D721Med (cell line): ENCODE measurements at regions not wholly inside any gene's neighbourhood (a gene's known extent, or its start where the extent isn't known, plus 50 kb on each side); places are given as distances from the start of the nearest gene placed in this dataset.

Experiments used
- DNase-seq: peaks from one replicate; pipeline ENCODE4 v3.0.0; 2011; ENCODE audit warnings: low spot score; ENCODE audit not compliant: insufficient read length
- FAIRE-seq: peaks from 2 replicates; lab custom pipeline; 2011; peaks lifted over from hg19 to GRCh38; lab: Jason Lieb, UNC
- TF ChIP-seq, protein P1 (sequence below): IDR thresholded peaks from 2 replicates; pipeline ENCODE4 v1.5.1; 2012; ENCODE audit warnings: mild to moderate bottlenecking, control low read depth; ENCODE audit not compliant: insufficient read depth; ENCODE audit errors: missing control alignments

DNA sequence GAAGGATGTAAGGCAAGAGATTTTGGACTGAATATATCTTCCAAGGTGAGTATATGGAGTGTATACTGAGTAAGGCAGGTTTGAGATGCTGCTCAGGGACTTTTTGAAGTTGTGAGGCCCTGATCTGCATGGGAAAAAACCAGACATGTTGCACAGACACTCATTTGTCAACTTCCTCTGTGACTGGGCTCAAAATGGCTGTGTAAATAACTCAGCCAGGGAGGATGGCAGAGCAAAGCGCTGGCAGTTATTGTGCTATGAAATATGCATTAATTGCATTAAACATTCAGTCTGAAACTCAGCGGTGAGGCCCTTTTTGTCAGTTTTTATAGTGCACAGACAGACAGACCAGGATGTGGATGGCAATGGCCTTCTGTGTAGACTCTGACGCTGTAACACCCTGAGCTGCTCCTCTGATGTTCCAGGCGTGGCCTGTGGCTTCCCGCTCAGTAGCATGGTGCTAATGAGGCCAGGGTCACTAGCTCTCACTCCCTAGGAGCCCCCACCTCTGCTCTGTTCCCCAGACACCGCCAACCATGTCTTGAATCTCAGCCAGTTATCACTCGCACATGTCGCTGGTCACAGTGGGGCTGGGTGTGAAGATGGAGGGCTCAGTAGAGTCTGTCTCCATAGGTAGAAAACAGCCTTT is 307.0 kb upstream of the PROX1 start:
- TF ChIP-seq, protein P1, sequence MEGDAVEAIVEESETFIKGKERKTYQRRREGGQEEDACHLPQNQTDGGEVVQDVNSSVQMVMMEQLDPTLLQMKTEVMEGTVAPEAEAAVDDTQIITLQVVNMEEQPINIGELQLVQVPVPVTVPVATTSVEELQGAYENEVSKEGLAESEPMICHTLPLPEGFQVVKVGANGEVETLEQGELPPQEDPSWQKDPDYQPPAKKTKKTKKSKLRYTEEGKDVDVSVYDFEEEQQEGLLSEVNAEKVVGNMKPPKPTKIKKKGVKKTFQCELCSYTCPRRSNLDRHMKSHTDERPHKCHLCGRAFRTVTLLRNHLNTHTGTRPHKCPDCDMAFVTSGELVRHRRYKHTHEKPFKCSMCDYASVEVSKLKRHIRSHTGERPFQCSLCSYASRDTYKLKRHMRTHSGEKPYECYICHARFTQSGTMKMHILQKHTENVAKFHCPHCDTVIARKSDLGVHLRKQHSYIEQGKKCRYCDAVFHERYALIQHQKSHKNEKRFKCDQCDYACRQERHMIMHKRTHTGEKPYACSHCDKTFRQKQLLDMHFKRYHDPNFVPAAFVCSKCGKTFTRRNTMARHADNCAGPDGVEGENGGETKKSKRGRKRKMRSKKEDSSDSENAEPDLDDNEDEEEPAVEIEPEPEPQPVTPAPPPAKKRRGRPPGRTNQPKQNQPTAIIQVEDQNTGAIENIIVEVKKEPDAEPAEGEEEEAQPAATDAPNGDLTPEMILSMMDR: no peak
- DNase-seq: no peak
- FAIRE-seq: no peak

DNA sequence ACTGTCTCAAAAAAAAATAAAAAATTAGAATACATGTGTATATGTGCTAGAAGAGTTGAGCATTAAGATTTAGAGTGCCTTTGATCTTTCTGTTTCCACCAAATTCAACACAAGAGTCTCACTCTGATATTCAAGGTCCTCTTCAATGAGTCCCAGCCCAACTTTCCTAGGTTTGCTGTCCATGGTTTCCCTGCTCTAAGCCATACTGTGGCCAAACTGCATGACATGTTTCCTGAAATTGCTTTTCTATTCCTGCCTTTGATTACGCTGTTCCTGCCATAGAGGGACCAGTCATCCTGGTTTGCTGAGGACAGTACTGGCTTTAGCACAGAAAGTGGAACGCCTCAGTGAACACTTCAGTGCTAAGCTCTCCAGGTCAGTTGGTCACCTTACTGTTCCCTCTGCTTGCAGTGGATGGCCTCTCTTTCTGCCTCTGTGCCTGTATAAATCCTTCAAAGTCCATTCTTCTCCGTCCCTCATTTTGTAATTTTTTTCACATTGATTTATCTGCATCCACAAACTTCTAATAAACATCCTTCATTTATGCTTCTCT is 305.9 kb upstream of the PROX1 start:
- no peak for FAIRE-seq
- TF ChIP-seq, protein P1: no peak
- DNase-seq: no peak

DNA sequence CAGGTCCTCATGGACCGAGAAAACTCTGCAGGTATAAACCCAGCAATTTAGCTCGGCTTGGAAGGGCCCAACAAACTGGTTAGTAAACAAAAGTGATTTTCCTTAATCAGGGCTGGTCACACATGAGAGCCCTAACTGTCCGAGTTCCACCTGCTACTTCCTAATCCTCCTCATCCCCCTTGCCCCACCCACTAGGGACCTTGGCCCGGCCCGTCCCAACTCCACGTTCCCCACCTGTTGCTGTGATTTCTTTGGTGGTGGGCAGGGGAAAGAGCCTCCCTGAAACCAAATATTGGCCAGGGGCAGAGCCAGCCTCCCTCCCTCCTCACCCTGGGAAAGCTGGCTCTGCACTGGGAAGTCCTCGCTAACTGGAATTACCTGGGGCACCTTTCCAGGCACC is 304.2 kb upstream of the PROX1 start:
- DNase-seq (no peak), FAIRE-seq (no peak)
- TF ChIP-seq, protein P1: no peak

DNA sequence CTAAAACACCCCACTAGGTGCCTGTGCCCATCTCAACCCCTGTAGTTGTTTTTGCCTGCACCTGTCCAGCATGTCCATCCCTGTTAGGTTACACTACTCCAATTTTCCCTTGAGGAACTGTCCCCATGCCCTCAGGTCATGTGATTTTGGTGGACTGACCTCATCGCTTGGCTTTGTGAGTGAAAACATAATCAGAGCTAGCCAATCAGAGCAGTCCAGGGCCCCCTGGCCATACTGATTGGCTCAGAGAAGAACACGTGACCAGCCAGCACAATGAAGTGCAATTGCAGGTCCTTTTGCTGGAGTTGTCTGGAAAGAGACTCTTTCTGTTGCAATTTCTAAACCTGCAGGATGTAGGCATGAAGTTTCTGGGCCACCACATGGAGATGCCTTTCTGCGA is 303.3 kb upstream of the PROX1 start:
- TF ChIP-seq, protein P1: no peak
- FAIRE-seq (no peak), DNase-seq (no peak)

DNA sequence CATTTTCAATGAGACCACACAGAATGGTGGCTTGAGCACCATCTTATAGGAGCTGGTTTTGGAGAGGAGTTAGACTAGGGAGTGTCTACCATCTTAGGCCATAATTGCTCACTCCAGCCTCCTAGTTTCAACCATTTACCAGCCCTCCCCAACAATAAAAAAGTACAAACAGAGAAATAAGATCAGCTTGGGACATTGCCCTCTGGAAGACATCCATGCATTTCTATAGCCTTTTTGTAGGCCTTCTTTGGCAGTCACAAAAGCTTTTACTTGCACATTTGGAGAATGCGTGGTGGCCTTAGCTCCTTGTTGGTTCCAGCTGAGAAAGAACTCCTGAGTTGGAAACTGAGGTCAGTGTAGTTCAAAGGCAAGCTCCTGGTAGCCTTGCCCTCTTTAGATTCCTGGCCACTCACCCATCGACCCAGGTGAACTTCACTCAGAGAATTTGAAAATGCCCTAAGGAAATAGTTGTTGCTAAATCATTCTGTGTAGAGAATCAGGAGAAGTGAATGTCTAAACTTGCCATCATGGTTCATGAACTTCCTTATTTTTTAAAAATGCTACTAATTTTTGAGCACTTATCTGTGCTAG is 301.7 kb upstream of the PROX1 start:
- FAIRE-seq (no peak), DNase-seq (no peak)
- TF ChIP-seq, protein P1: no peak

DNA sequence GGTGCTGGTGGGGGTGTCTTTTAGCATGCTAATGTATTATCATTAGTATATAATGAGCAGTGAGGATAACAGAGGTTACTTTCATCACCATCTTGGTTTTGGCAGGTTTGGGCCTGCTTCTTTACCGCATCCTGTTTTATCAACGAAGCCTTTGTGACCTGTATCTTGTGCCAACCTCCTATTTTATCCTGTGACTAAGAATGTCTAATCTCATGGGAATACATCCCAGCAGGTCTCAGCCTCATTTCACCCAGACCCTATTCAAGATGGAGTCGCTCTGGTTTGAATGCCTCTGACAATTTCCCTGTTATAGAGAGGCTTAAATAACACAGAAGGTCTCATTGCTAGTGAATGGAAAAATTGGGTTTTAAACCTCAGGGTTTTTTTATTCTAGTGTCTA is 300.8 kb upstream of the PROX1 start:
- DNase-seq (no peak), FAIRE-seq (no peak)
- TF ChIP-seq, protein P1: no peak

DNA sequence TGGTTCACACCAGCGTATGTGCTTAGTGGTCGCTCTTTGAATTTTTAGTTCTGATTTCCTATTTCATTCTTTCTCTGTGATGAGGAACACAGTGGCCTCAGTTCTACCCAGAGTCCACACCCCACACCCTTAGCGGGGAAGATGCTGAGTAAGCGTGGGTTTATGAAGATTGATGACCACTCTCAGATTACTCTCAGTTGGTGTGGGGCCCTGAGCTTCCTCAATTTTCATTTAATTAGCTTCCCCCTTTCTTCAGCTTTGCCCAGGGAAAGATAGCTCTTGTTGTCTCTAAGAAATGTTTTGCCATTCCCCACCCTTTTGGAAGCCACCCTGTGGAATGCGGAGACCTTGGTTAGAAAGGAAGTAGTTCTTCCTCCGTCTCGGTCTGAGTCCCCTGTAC is 299.9 kb upstream of the PROX1 start:
- TF ChIP-seq, protein P1: no peak
- no peak for FAIRE-seq
- no peak for DNase-seq
